Amniotic stem cell (primary cell): ENCODE measurements at regions not wholly inside any gene's neighbourhood (a gene's known extent, or its start where the extent isn't known, plus 50 kb on each side); places are given as distances from the start of the nearest gene placed in this dataset.

ENCODE experiments used
- DNase-seq: peaks from one replicate; lab custom pipeline; 2025; lab: John Stamatoyannopoulos, UW

- no peak for DNase-seq
These were observed 293.3 kb upstream of the TPM1 start for GRCh38 chr15:62749036-62749815.

GRCh38 chr15:62750471-62750870 is 292.1 kb upstream of the TPM1 start:
- DNase-seq: no peak

- no peak for DNase-seq
These were observed 289.7 kb upstream of the TPM1 start for GRCh38 chr15:62752657-62753517.

- DNase-seq: no peak
These were observed 288.9 kb upstream of the TPM1 start for GRCh38 chr15:62753518-62754221.

GRCh38 chr15:62756326-62756994 is 286.1 kb upstream of the TPM1 start:
- no peak for DNase-seq

GRCh38 chr15:62756995-62757360 is 285.6 kb upstream of the TPM1 start:
- DNase-seq: no peak

- DNase-seq: no peak
These were observed 285.0 kb upstream of the TPM1 start for GRCh38 chr15:62757535-62757934.

GRCh38 chr15:62758126-62758951 is 284.2 kb upstream of the TPM1 start:
- peak; percentile 37 for DNase-seq

- no peak for DNase-seq
These were observed 283.6 kb upstream of the TPM1 start for GRCh38 chr15:62758952-62759349.

- no peak for DNase-seq
These were observed 282.0 kb upstream of the TPM1 start for GRCh38 chr15:62760538-62760937.

GRCh38 chr15:62765916-62766315 is 276.6 kb upstream of the TPM1 start:
- DNase-seq: no peak

- no peak for DNase-seq
These were observed 275.9 kb upstream of the TPM1 start for GRCh38 chr15:62766599-62766998.

GRCh38 chr15:62769604-62770003 is 272.9 kb upstream of the TPM1 start:
- no peak for DNase-seq

- no peak for DNase-seq
These were observed 272.4 kb upstream of the TPM1 start for GRCh38 chr15:62770111-62770660.

GRCh38 chr15:62770752-62771151 is 271.8 kb upstream of the TPM1 start:
- peak; percentile 70 for DNase-seq

GRCh38 chr15:62771234-62771633 is 271.3 kb upstream of the TPM1 start:
- DNase-seq: no peak

GRCh38 chr15:62773369-62774165 is 269.0 kb upstream of the TPM1 start:
- DNase-seq: no peak

GRCh38 chr15:62775932-62776331 is 266.6 kb upstream of the TPM1 start:
- DNase-seq: no peak

GRCh38 chr15:62777671-62778070 is 264.9 kb upstream of the TPM1 start:
- no peak for DNase-seq
